Thoracic aorta (tissue), 2 donors: ENCODE measurements at regions not wholly inside any gene's neighbourhood (a gene's known extent, or its start where the extent isn't known, plus 50 kb on each side); places are given as distances from the start of the nearest gene placed in this dataset.

Experiments used
- ATAC-seq: fragments of 150-250 bp; one replicate; pipeline ENCODE4 v1.8.0; 2017; ENCODE audit warnings: low read depth; ENCODE audit not compliant: insufficient number of reproducible peaks, low FRiP score
- DNase-seq: peaks from one replicate; pipeline ENCODE4 v3.0.0-alpha.2; 2020; ENCODE audit warnings: low spot score
- H3K27ac ChIP-seq, 2 donors: fragments of 200-600 bp; sonication (generic); 1 replicate in 1 of 2; 2 replicates in 1 of 2; pipeline ENCODE4 v1.5.1; 2016; ENCODE audit warnings: mild to moderate bottlenecking in 2 of 2, moderate library complexity in 2 of 2
- H3K27me3 ChIP-seq: fragments of 200-600 bp; sonication (generic); replicated peaks from 2 replicates; pipeline ENCODE4 v1.6.0; 2016; ENCODE audit warnings: mild to moderate bottlenecking; ENCODE audit not compliant: insufficient read depth
- H3K36me3 ChIP-seq: fragments of 200-600 bp; sonication (generic); one replicate; pipeline ENCODE4 v1.5.1; 2016
- H3K4me1 ChIP-seq, 2 donors: fragments of 200-600 bp; sonication (generic); 1 replicate in 1 of 2; 2 replicates in 1 of 2; pipeline versions ENCODE4 v1.5.1 to v1.6.0; 2016; ENCODE audit warnings: low read depth in 2 of 2, mild to moderate bottlenecking in 1 of 2; ENCODE audit not compliant: control insufficient read depth in 1 of 2
- H3K4me3 ChIP-seq: fragments of 200-600 bp; sonication (generic); 2 replicates; pipeline ENCODE4 v1.5.1; 2016; ENCODE audit warnings: mild to moderate bottlenecking
- H3K9me3 ChIP-seq: fragments of 200-600 bp; sonication (generic); 2 replicates; pipeline ENCODE4 v1.5.1; 2016
- TF ChIP-seq, protein P1 (sequence below): fragments of 200-600 bp; sonication (generic); IDR thresholded peaks from one replicate; pipeline ENCODE4 v1.5.1; 2019; ENCODE audit warnings: antibody characterized with exemption

- no peak for ATAC-seq
- Histone ChIP-seq H3K27me3 (no peaks in the 10 kb centered on the region), H3K36me3 (no peaks in the 10 kb centered on the region), H3K27ac (no peak overlapping the region), H3K4me1 (no peaks in the 10 kb centered on the region), H3K4me3 (no peak overlapping the region), H3K9me3 (no peaks in the 10 kb centered on the region)
- DNase-seq, result no peak
- TF ChIP-seq, protein P1, sequence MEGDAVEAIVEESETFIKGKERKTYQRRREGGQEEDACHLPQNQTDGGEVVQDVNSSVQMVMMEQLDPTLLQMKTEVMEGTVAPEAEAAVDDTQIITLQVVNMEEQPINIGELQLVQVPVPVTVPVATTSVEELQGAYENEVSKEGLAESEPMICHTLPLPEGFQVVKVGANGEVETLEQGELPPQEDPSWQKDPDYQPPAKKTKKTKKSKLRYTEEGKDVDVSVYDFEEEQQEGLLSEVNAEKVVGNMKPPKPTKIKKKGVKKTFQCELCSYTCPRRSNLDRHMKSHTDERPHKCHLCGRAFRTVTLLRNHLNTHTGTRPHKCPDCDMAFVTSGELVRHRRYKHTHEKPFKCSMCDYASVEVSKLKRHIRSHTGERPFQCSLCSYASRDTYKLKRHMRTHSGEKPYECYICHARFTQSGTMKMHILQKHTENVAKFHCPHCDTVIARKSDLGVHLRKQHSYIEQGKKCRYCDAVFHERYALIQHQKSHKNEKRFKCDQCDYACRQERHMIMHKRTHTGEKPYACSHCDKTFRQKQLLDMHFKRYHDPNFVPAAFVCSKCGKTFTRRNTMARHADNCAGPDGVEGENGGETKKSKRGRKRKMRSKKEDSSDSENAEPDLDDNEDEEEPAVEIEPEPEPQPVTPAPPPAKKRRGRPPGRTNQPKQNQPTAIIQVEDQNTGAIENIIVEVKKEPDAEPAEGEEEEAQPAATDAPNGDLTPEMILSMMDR, result no peak
Measured at GRCh38 chr12:91954747-91955146, 190.9 kb downstream of the BTG1 start.

DNA sequence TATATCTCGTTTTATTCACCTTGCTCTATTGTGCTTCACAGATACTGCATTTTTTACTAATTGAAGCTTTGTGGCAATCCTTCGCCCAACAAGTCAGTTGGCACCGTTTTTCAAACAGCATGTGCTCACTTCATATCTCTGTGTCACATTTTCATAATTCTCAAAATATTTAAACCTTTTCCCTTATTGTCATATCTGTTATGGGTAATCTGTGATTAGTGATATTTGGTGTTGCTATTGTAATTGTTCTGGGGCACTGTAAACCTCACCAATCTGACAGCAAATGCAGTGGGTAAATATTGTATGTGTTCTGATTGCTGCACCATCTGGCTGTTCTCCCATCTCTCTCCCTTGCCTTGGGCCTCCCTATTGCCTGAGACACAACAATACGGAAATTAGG, 191.3 kb downstream of the BTG1 start:
- no peak overlapping the region for H3K4me3 ChIP-seq
- no peaks in the 10 kb centered on the region for H3K9me3 ChIP-seq
- no peak for ATAC-seq
- H3K27ac ChIP-seq, result no peak overlapping the region
- TF ChIP-seq, protein P1, result no peak
- no peak for DNase-seq
- H3K36me3 ChIP-seq, result no peaks in the 10 kb centered on the region
- no peaks in the 10 kb centered on the region for H3K4me1 ChIP-seq
- no peaks in the 10 kb centered on the region for H3K27me3 ChIP-seq

DNA sequence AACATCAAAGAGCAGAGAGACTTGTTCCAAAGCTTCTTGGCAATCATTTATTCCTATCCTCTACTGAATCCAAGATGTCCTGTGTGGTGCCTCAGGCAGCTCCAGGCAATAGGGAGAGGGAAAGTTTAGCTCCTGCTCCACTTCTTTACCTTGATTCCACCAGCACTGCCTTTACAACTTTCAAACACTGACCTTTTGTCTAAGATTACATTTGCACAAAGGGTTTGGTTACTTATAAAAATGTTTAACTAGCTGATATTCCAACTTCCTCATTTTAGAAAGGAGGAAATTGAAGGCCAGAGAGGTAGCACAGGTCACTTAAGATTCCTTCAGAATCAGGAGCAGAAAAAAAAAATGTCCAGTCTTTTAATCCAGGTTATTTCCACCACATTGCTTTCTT, 192.7 kb downstream of the BTG1 start:
- Histone ChIP-seq H3K4me1 (no peaks in the 10 kb centered on the region), H3K4me3 (no peak overlapping the region), H3K27ac (no peak overlapping the region), H3K9me3 (no peaks in the 10 kb centered on the region), H3K27me3 (no peaks in the 10 kb centered on the region), H3K36me3 (no peaks in the 10 kb centered on the region)
- ATAC-seq, result no peak
- DNase-seq, result no peak
- TF ChIP-seq, protein P1, result no peak

GRCh38 chr12:91951571-91951970, 194.1 kb downstream of the BTG1 start:
- no peak for DNase-seq
- Histone ChIP-seq H3K4me1 (no peaks in the 10 kb centered on the region), H3K36me3 (no peaks in the 10 kb centered on the region), H3K4me3 (no peak overlapping the region), H3K27ac (no peak overlapping the region), H3K27me3 (no peaks in the 10 kb centered on the region), H3K9me3 (no peaks in the 10 kb centered on the region)
- ATAC-seq, result no peak
- TF ChIP-seq, protein P1, result no peak

DNA sequence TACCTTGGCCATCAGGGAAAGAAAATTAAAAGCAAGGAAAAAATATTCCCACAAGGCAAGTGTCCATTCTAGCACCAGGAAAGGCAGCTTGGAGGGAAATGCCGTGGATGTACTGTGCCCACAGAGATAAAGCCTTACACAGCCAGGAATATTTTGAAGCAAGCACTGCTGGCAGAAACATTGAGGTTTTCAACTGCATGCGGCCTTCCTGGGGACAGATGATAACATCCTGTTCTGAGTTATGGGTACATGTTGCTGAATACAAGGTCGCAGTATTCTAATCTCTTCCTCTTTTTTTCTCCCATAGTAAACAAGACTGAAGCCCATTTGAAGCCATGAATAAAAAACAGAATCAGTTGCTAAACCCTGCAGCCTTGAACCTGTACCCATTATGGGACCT, 197.1 kb downstream of the BTG1 start:
- Histone ChIP-seq H3K4me3 (no peak overlapping the region), H3K9me3 (no peaks in the 10 kb centered on the region), H3K36me3 (no peaks in the 10 kb centered on the region), H3K27me3 (no peaks in the 10 kb centered on the region), H3K27ac (no peak overlapping the region), H3K4me1 (no peaks in the 10 kb centered on the region)
- DNase-seq (no peak), ATAC-seq (no peak)
- TF ChIP-seq, protein P1, result no peak
